Liver (tissue), 8 donors: ENCODE measurements at regions not wholly inside any gene's neighbourhood (a gene's known extent, or its start where the extent isn't known, plus 50 kb on each side); places are given as distances from the start of the nearest gene placed in this dataset.

Source experiments
- DNase-seq: peaks from one replicate; pipeline ENCODE4 v3.0.0-alpha.2; 2017; ENCODE audit warnings: low spot score
- H3K27ac ChIP-seq, 2 donors: one replicate each; pipeline ENCODE4 v1.7.0; 2013; ENCODE audit warnings: inconsistent platforms in 2 of 2, low read length in 2 of 2, control low read depth in 1 of 2, low read depth in 1 of 2, mild to moderate bottlenecking in 1 of 2
- H3K27me3 ChIP-seq, 4 donors: one replicate each; pipeline versions ENCODE4 v1.6.1 to v1.7.0; 2013; ENCODE audit warnings: low read length in 3 of 4, inconsistent platforms in 1 of 4, mild to moderate bottlenecking in 1 of 4, moderate library complexity in 1 of 4; ENCODE audit not compliant: control insufficient read depth in 4 of 4, insufficient read depth in 4 of 4
- H3K36me3 ChIP-seq, 4 donors: one replicate each; pipeline versions ENCODE4 v1.6.1 to v1.7.0; 2013; ENCODE audit warnings: low read length in 3 of 4, mild to moderate bottlenecking in 3 of 4, low read depth in 1 of 4, moderate library complexity in 1 of 4; ENCODE audit not compliant: control insufficient read depth in 4 of 4, insufficient read depth in 3 of 4
- H3K4me1 ChIP-seq, 4 donors: one replicate each; pipeline versions ENCODE4 v1.6.1 to v1.7.0; 2013; ENCODE audit warnings: low read length in 3 of 4, mild to moderate bottlenecking in 3 of 4, moderate library complexity in 1 of 4; ENCODE audit not compliant: control insufficient read depth in 4 of 4, insufficient read depth in 4 of 4
- H3K4me3 ChIP-seq, 3 donors: one replicate each; pipeline versions ENCODE4 v1.6.1 to v1.7.0; 2013; ENCODE audit warnings: low read length in 3 of 3, control low read depth in 1 of 3, low read depth in 1 of 3, mild to moderate bottlenecking in 1 of 3
- H3K9ac ChIP-seq, 2 donors: one replicate each; pipeline ENCODE4 v1.7.0; 2013; ENCODE audit warnings: low read length in 2 of 2, mild to moderate bottlenecking in 2 of 2, moderate library complexity in 2 of 2, control low read depth in 1 of 2, low read depth in 1 of 2
- H3K9me3 ChIP-seq, 4 donors: one replicate each; pipeline versions ENCODE4 v1.6.1 to v1.7.0; 2013; ENCODE audit warnings: low read length in 3 of 4; ENCODE audit not compliant: control insufficient read depth in 4 of 4
- ATF3 ChIP-seq: IDR thresholded peaks from 2 replicates; pipeline ENCODE4 v1.6.1; 2016; ENCODE audit warnings: antibody characterized with exemption
- CTCF ChIP-seq: fragments of 150-350 bp; IDR thresholded peaks from 2 replicates; pipeline ENCODE4 v1.5.1; 2017; ENCODE audit warnings: improper control_type of control experiment, low read depth, low read length; ENCODE audit not compliant: missing input control
- EGR1 ChIP-seq, 2 donors: IDR thresholded peaks; 2 replicates each; pipeline ENCODE4 v1.6.1; 2016 to 2018; ENCODE audit warnings: antibody characterized with exemption in 2 of 2, low read depth in 2 of 2
- FOXA1 ChIP-seq: IDR thresholded peaks from 2 replicates; pipeline ENCODE4 v1.6.1; 2016; ENCODE audit warnings: antibody characterized with exemption
- FOXA2 ChIP-seq: IDR thresholded peaks from 2 replicates; pipeline ENCODE4 v1.6.1; 2016; ENCODE audit warnings: antibody characterized with exemption
- GABPA ChIP-seq, 2 donors: IDR thresholded peaks in 1 of 2; conservative IDR thresholded peaks in 1 of 2; 2 replicates each; pipeline ENCODE4 v1.6.1; 2016; ENCODE audit warnings: antibody characterized with exemption in 2 of 2, mild to moderate bottlenecking in 1 of 2, moderate library complexity in 1 of 2
- HNF4A ChIP-seq, 2 donors: conservative IDR thresholded peaks; 2 replicates each; pipeline ENCODE4 v1.6.1; 2016; ENCODE audit warnings: antibody characterized with exemption in 2 of 2, mild to moderate bottlenecking in 2 of 2
- HNF4G ChIP-seq: IDR thresholded peaks from 2 replicates; pipeline ENCODE4 v1.6.1; 2016; ENCODE audit warnings: antibody characterized with exemption
- JUND ChIP-seq, 2 donors: IDR thresholded peaks; 2 replicates each; pipeline ENCODE4 v1.6.1; 2016; ENCODE audit warnings: antibody characterized with exemption in 2 of 2
- MAX ChIP-seq: IDR thresholded peaks from 2 replicates; pipeline ENCODE4 v1.6.1; 2016; ENCODE audit warnings: antibody characterized with exemption
- NR2F2 ChIP-seq: IDR thresholded peaks from 2 replicates; pipeline ENCODE4 v1.6.1; 2016; ENCODE audit warnings: antibody characterized with exemption
- RAD21 ChIP-seq, 2 donors: IDR thresholded peaks; 2 replicates each; pipeline ENCODE4 v1.6.1; 2016; ENCODE audit warnings: antibody characterized with exemption in 2 of 2, mild to moderate bottlenecking in 2 of 2
- REST ChIP-seq: IDR thresholded peaks from 2 replicates; pipeline ENCODE4 v1.6.1; 2016; ENCODE audit warnings: antibody characterized with exemption, mild to moderate bottlenecking
- RXRA ChIP-seq, 2 donors: IDR thresholded peaks; 2 replicates each; pipeline ENCODE4 v1.6.1; 2017 to 2018; ENCODE audit warnings: antibody characterized with exemption in 2 of 2, mild to moderate bottlenecking in 1 of 2
- SP1 ChIP-seq: IDR thresholded peaks from 2 replicates; pipeline ENCODE4 v1.6.1; 2018; ENCODE audit warnings: antibody characterized with exemption, mild to moderate bottlenecking
- TAF1 ChIP-seq: conservative IDR thresholded peaks from 2 replicates; pipeline ENCODE4 v1.6.1; 2016; ENCODE audit warnings: antibody characterized with exemption, mild to moderate bottlenecking
- YY1 ChIP-seq: IDR thresholded peaks from 2 replicates; pipeline ENCODE4 v1.6.1; 2016; ENCODE audit warnings: antibody characterized with exemption, mild to moderate bottlenecking
- ZBTB33 ChIP-seq: IDR thresholded peaks from 2 replicates; pipeline ENCODE4 v1.6.1; 2016; ENCODE audit warnings: antibody characterized with exemption
- WGBS: extraction: QIAGEN DNeasy Blood & Tissue Kit; methylation state at CpG from one replicate; pipeline ENCODE4 v1.1.7; 2013; 5-methylcytosine and 5-hydroxymethylcytosine counted together
- donor health status: healthy.
- donor health status: healthy.
- donor health status: healthy.
- donor health status: healthy.
- donor health status: healthy.

GRCh38 chr7:35465791-35466336 is 212.0 kb upstream of the TBX20 start:
- no peak overlapping the region for H3K9ac ChIP-seq
- TF ChIP-seq MAX (no peak), REST (no peak), HNF4A (conservative IDR thresholded peaks at IDR 0.05) (no peak), GABPA (IDR thresholded peaks at IDR 0.05 in 1 of 2, conservative IDR thresholded peaks at IDR 0.05 in 1 of 2) (no peak), CTCF (no peak), SP1 (no peak), RXRA (IDR thresholded peaks at IDR 0.05) (no peak), EGR1 (IDR thresholded peaks at IDR 0.05; ENCODE audit: low read depth in 2 of 2) (no peak), ZBTB33 (no peak), JUND (IDR thresholded peaks at IDR 0.05) (no peak), TAF1 (no peak), HNF4G (no peak), FOXA1 (no peak), NR2F2 (no peak), FOXA2 (no peak), YY1 (no peak)
- no peak overlapping the region for H3K4me3 ChIP-seq
- no peaks in the 10 kb centered on the region for H3K27me3 ChIP-seq
- no peak overlapping the region for H3K27ac ChIP-seq
- H3K4me1 ChIP-seq = peaks cover 0 to 1% (median 0%) of the 10 kb centered on the region in 4 donors
- no peaks in the 10 kb centered on the region for H3K36me3 ChIP-seq
- no peaks in the 10 kb centered on the region for H3K9me3 ChIP-seq
- DNase-seq = no peak
- 74% methylated on average over 18 of the region's 18 CpGs for WGBS

GRCh38 chr7:35463751-35464150 is 209.9 kb upstream of the TBX20 start:
- 78% methylated on average over 4 of the region's 4 CpGs for WGBS
- Histone ChIP-seq H3K36me3 (no peaks in the 10 kb centered on the region), H3K9me3 (no peaks in the 10 kb centered on the region)

More at GRCh38 chr7:35463751-35464150, 209.9 kb upstream of the TBX20 start:
- H3K27ac ChIP-seq = no peak overlapping the region
- H3K4me1 ChIP-seq = no peaks in the 10 kb centered on the region
- DNase-seq = no peak
- peaks cover 0 to 3% (median 0%) of the 10 kb centered on the region in 4 donors for H3K27me3 ChIP-seq
- H3K4me3 ChIP-seq = no peak overlapping the region
- no peak overlapping the region for H3K9ac ChIP-seq
- TF ChIP-seq JUND (IDR thresholded peaks at IDR 0.05) (no peak), FOXA2 (no peak), ATF3 (no peak), FOXA1 (no peak), HNF4A (conservative IDR thresholded peaks at IDR 0.05) (no peak), NR2F2 (no peak), RAD21 (IDR thresholded peaks at IDR 0.05) (no peak), ZBTB33 (no peak), YY1 (no peak), SP1 (no peak)
